Endothelial cell of umbilical vein (primary cell): ENCODE measurements at regions not wholly inside any gene's neighbourhood (a gene's known extent, or its start where the extent isn't known, plus 50 kb on each side); places are given as distances from the start of the nearest gene placed in this dataset.

Source experiments
- BruUV-seq: library from RNA; stranded (reverse); fragments of 400-500 nt; replicated peaks from 2 replicates; lab custom pipeline; 2021; lab: Mats Ljungman, UMichigan
- CTCF ChIA-PET: fragments of 300-600, 350-600 bp; sonication (Branson Sonifier 250); formaldehyde crosslinking; loops from one replicate; lab custom pipeline; 2021; ENCODE audit warnings: antibody characterized with exemption, inconsistent platforms; lab: Charles Lee
- POLR2A ChIA-PET: fragments of 300-600, 350-600 bp; sonication (Branson Sonifier 250); formaldehyde crosslinking; loops from one replicate; lab custom pipeline; 2021; ENCODE audit warnings: antibody characterized with exemption, inconsistent platforms; lab: Charles Lee
- DNase-seq: peaks from one replicate; pipeline ENCODE4 v3.0.0-alpha.2; 2011; ENCODE audit warnings: low read depth, low spot score
- FAIRE-seq: peaks from 2 replicates; lab custom pipeline; 2011; peaks lifted over from hg19 to GRCh38; lab: Jason Lieb, UNC
- H2AFZ ChIP-seq: 2 replicates; pipeline ENCODE4 v1.6.0; 2012; ENCODE audit warnings: low read depth, low read length, control low read depth, inconsistent platforms
- H3K27ac ChIP-seq: 2 replicates; pipeline ENCODE4 v1.5.1; 2011; ENCODE audit warnings: low read depth, mild to moderate bottlenecking, control low read depth, low read length, moderate library complexity; ENCODE audit not compliant: insufficient read depth
- H3K27me3 ChIP-seq, 2 experiments: 2 replicates each; pipeline versions ENCODE4 v1.6.0 to v1.6.1; 2011; ENCODE audit warnings: low read length in 2 of 2, mixed read lengths in 1 of 2; ENCODE audit not compliant: control insufficient read depth in 2 of 2, insufficient read depth in 2 of 2
- H3K36me3 ChIP-seq, 2 experiments: 2 replicates in 1 of 2; 3 replicates in 1 of 2; pipeline ENCODE4 v1.5.1; 2011; ENCODE audit warnings: low read length in 2 of 2, mild to moderate bottlenecking in 1 of 2, moderate library complexity in 1 of 2; ENCODE audit not compliant: control insufficient read depth in 2 of 2, insufficient read depth in 2 of 2; ENCODE audit errors: extremely low read depth in 1 of 2
- H3K4me1 ChIP-seq: 3 replicates; pipeline ENCODE4 v1.5.1; 2011; ENCODE audit warnings: mild to moderate bottlenecking, low read length; ENCODE audit not compliant: control insufficient read depth, insufficient read depth; ENCODE audit errors: extremely low read depth
- H3K4me2 ChIP-seq: 2 replicates; pipeline ENCODE4 v1.6.1; 2011; ENCODE audit warnings: low read length, control low read depth, mixed read lengths; ENCODE audit not compliant: insufficient read depth
- H3K4me3 ChIP-seq, 3 experiments: fragments of 200-600 bp in 1 of 3; sonication (generic), shearing (Covaris generic) in 1 of 3; replicated peaks in 1 of 3; 2 replicates each; pipeline ENCODE4 v1.5.1; 2011 to 2016; ENCODE audit warnings: control low read depth in 3 of 3, low read length in 3 of 3, mild to moderate bottlenecking in 2 of 3, inconsistent platforms in 1 of 3, low read depth in 1 of 3, moderate library complexity in 1 of 3; ENCODE audit not compliant: insufficient read depth in 1 of 3
- H3K79me2 ChIP-seq: 2 replicates; pipeline ENCODE4 v1.6.0; 2012; ENCODE audit warnings: low read length, inconsistent platforms; ENCODE audit not compliant: control insufficient read depth, insufficient read depth
- H3K9ac ChIP-seq: replicated peaks from 2 replicates; pipeline ENCODE3; 2011; ENCODE audit warnings: low read length, control low read depth; ENCODE audit not compliant: insufficient read depth; ENCODE audit errors: extremely low read depth
- H3K9me1 ChIP-seq: replicated peaks from 3 replicates; pipeline ENCODE4 v1.6.0; 2011; ENCODE audit warnings: mild to moderate bottlenecking, low read length; ENCODE audit not compliant: control insufficient read depth, insufficient read depth; ENCODE audit errors: extremely low read depth
- H3K9me3 ChIP-seq: replicated peaks from 2 replicates; pipeline ENCODE4 v1.5.1; 2012; ENCODE audit warnings: low read length, inconsistent platforms; ENCODE audit not compliant: control insufficient read depth, insufficient read depth
- H4K20me1 ChIP-seq: replicated peaks from 2 replicates; pipeline ENCODE3; 2011; ENCODE audit warnings: mild to moderate bottlenecking, low read length; ENCODE audit not compliant: control insufficient read depth, insufficient read depth; ENCODE audit errors: extremely low read depth
- EZH2 ChIP-seq: IDR thresholded peaks from 2 replicates; pipeline ENCODE4 v1.6.1; 2012; ENCODE audit warnings: borderline replicate concordance, low read depth, mild to moderate bottlenecking, moderate library complexity, low read length, inconsistent platforms; ENCODE audit not compliant: severe bottlenecking
- GATA2 ChIP-seq: IDR thresholded peaks from 2 replicates; pipeline ENCODE4 v1.7.0; 2011; ENCODE audit warnings: low read depth, mild to moderate bottlenecking, moderate library complexity, mixed read lengths, low read length; ENCODE audit not compliant: insufficient read length, insufficient read depth
- MYC ChIP-seq: IDR thresholded peaks from one replicate; pipeline ENCODE4 v1.6.1; 2011; ENCODE audit warnings: mild to moderate bottlenecking, low read depth, low read length
- POLR2A ChIP-seq: IDR thresholded peaks from 2 replicates; pipeline ENCODE4 v1.6.1; 2012; ENCODE audit warnings: low read depth, mild to moderate bottlenecking, control low read depth, low read length
- POLR2AphosphoS5 ChIP-seq: IDR thresholded peaks from 2 replicates; pipeline ENCODE4 v1.6.1; 2012; ENCODE audit warnings: low read depth, mild to moderate bottlenecking, control low read depth, low read length, moderate library complexity; ENCODE audit not compliant: insufficient read depth
- dilution Hi-C: fragments of 300-500 bp; cut with MboI; formaldehyde crosslinking; loops from one replicate; pipeline ENCODE4 v1.15.0; 2019; ENCODE audit warnings: low sequenced_read_pairs; ENCODE audit not compliant: extremely low pct_ligation_motif_present
- intact Hi-C: fragments of 100-400 bp; cut with micrococcal nuclease; formaldehyde crosslinking; loops from one replicate; pipeline ENCODE4 v1.10.0; 2022
- TF ChIP-seq, protein P1 (sequence below), 2 donors: IDR thresholded peaks; 1 replicate in 1 of 2; 2 replicates in 1 of 2; pipeline ENCODE4 v1.5.1; 2011; ENCODE audit warnings: low read length in 2 of 2, mild to moderate bottlenecking in 2 of 2, moderate library complexity in 2 of 2, control low read depth in 1 of 2, inconsistent platforms in 1 of 2, low read depth in 1 of 2; ENCODE audit not compliant: insufficient read depth in 1 of 2; ENCODE audit errors: extremely low read depth in 1 of 2

GRCh38 chr7:142345811-142346210, 88.0 kb upstream of the PRSS58 start:
- no peak overlapping the region for H3K9ac ChIP-seq
- dilution Hi-C loops (no loop called here), intact Hi-C loops (no loop called here)
- no TSS peak for BruUV-seq
- ChIA-PET CTCF (interaction anchor here (2.3 kb wide), 1 partner anchor 11 kb away, joined by 5 read pairs; no protein-coding TSS in a partner anchor), POLR2A (no interaction called here)
- no peaks in the 10 kb centered on the region for H3K9me1 ChIP-seq
- no peaks in the 10 kb centered on the region for H4K20me1 ChIP-seq
- no peak overlapping the region for H3K4me2 ChIP-seq
- H3K36me3 ChIP-seq = no peaks in the 10 kb centered on the region
- no peak for TF ChIP-seq GATA2
- TF ChIP-seq, protein P1, sequence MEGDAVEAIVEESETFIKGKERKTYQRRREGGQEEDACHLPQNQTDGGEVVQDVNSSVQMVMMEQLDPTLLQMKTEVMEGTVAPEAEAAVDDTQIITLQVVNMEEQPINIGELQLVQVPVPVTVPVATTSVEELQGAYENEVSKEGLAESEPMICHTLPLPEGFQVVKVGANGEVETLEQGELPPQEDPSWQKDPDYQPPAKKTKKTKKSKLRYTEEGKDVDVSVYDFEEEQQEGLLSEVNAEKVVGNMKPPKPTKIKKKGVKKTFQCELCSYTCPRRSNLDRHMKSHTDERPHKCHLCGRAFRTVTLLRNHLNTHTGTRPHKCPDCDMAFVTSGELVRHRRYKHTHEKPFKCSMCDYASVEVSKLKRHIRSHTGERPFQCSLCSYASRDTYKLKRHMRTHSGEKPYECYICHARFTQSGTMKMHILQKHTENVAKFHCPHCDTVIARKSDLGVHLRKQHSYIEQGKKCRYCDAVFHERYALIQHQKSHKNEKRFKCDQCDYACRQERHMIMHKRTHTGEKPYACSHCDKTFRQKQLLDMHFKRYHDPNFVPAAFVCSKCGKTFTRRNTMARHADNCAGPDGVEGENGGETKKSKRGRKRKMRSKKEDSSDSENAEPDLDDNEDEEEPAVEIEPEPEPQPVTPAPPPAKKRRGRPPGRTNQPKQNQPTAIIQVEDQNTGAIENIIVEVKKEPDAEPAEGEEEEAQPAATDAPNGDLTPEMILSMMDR (IDR thresholded peaks at IDR 0.05; ENCODE audit: extremely low read depth in 1 of 2, insufficient read depth in 1 of 2, low read depth in 1 of 2, low read length in 2 of 2) = no peak
- TF ChIP-seq POLR2A = no peak
- TF ChIP-seq POLR2AphosphoS5 = no peak
- no peak for TF ChIP-seq EZH2
- TF ChIP-seq MYC = no peak
- H3K4me3 ChIP-seq = no peak overlapping the region
- H2AFZ ChIP-seq = no peak overlapping the region
- no peak overlapping the region for H3K27ac ChIP-seq
- no peaks in the 10 kb centered on the region for H3K27me3 ChIP-seq
- H3K4me1 ChIP-seq = no peaks in the 10 kb centered on the region
- H3K79me2 ChIP-seq = no peaks in the 10 kb centered on the region
- DNase-seq (no peak), FAIRE-seq (no peak)
- no peaks in the 10 kb centered on the region for H3K9me3 ChIP-seq
